Hepatocyte (in vitro differentiated cells): ENCODE measurements at regions not wholly inside any gene's neighbourhood (a gene's known extent, or its start where the extent isn't known, plus 50 kb on each side); places are given as distances from the start of the nearest gene placed in this dataset.

Source experiments
- EZH2 ChIP-seq: fragments of 200-600 bp; sonication (generic); IDR thresholded peaks from 2 replicates; pipeline ENCODE4 v1.6.1; 2016; ENCODE audit warnings: antibody characterized with exemption, mild to moderate bottlenecking, borderline replicate concordance
- EZH2phosphoT487 ChIP-seq: fragments of 200-600 bp; sonication (generic); IDR thresholded peaks from one replicate; pipeline ENCODE4 v1.6.1; 2018; ENCODE audit warnings: antibody characterized with exemption, mild to moderate bottlenecking, low read depth, moderate library complexity; ENCODE audit not compliant: unreplicated experiment, severe bottlenecking
- TF ChIP-seq, protein P1 (sequence below): fragments of 200-600 bp; sonication (generic); IDR thresholded peaks from 2 replicates; pipeline ENCODE4 v1.5.1; 2016; ENCODE audit warnings: antibody characterized with exemption, mild to moderate bottlenecking; ENCODE audit not compliant: poor library complexity

DNA sequence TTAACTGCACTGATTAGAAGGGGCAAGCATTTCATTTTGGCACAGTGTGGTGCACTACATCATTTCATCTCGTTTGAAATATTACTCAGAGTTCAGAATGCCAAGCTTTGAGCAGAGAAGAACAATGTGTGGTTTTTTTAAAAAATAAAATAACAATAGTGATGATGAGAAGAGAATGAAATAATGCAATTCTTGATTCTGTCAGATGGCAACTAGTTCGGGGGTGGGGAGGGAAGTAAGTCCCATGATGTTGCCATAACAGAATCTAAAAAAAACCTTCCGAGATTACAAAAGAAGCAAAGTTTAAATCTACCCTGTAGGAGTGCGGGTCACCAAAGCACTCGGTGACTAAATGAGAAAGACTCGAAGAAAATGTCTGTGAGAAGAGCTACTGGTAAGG lies 490.4 kb downstream of the NR4A2 start:
- TF ChIP-seq, protein P1, sequence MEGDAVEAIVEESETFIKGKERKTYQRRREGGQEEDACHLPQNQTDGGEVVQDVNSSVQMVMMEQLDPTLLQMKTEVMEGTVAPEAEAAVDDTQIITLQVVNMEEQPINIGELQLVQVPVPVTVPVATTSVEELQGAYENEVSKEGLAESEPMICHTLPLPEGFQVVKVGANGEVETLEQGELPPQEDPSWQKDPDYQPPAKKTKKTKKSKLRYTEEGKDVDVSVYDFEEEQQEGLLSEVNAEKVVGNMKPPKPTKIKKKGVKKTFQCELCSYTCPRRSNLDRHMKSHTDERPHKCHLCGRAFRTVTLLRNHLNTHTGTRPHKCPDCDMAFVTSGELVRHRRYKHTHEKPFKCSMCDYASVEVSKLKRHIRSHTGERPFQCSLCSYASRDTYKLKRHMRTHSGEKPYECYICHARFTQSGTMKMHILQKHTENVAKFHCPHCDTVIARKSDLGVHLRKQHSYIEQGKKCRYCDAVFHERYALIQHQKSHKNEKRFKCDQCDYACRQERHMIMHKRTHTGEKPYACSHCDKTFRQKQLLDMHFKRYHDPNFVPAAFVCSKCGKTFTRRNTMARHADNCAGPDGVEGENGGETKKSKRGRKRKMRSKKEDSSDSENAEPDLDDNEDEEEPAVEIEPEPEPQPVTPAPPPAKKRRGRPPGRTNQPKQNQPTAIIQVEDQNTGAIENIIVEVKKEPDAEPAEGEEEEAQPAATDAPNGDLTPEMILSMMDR: no peak
- TF ChIP-seq EZH2phosphoT487: no peak
- no peak for TF ChIP-seq EZH2
